Upper lobe of left lung (tissue), 6 donors: ENCODE measurements at regions not wholly inside any gene's neighbourhood (a gene's known extent, or its start where the extent isn't known, plus 50 kb on each side); places are given as distances from the start of the nearest gene placed in this dataset.

ENCODE experiments used
- ATAC-seq, 2 donors: fragments of 200-7000 bp; cut with Tn5 transposase; one replicate each; pipeline ENCODE4 v1.9.1; 2022; ENCODE audit warnings: mild to moderate bottlenecking in 2 of 2, moderate library complexity in 2 of 2; ENCODE audit not compliant: low FRiP score in 2 of 2
- DNase-seq, 2 donors: peaks; one replicate each; pipeline ENCODE4 v3.0.0-alpha.2; 2019 to 2020
- H3K27ac ChIP-seq, 4 donors: fragments of 200-600 bp; sonication (generic); one replicate each; pipeline ENCODE4 v1.5.1; 2016 to 2019
- H3K27me3 ChIP-seq, 4 donors: fragments of 200-600 bp; sonication (generic); one replicate each; pipeline ENCODE4 v1.5.1; 2017 to 2019
- H3K36me3 ChIP-seq, 4 donors: fragments of 200-600 bp; sonication (generic); one replicate each; pipeline ENCODE4 v1.5.1; 2016 to 2019
- H3K4me1 ChIP-seq, 4 donors: fragments of 200-600 bp; sonication (generic); one replicate each; pipeline ENCODE4 v1.5.1; 2018 to 2019
- H3K4me3 ChIP-seq, 4 donors: fragments of 200-600 bp; sonication (generic); one replicate each; pipeline ENCODE4 v1.5.1; 2017 to 2019; ENCODE audit warnings: mild to moderate bottlenecking in 2 of 4, moderate library complexity in 1 of 4
- H3K9me3 ChIP-seq, 4 donors: fragments of 200-600 bp; sonication (generic); one replicate each; pipeline ENCODE4 v1.5.1; 2018 to 2019
- EP300 ChIP-seq, 4 donors: sonication (generic); formaldehyde crosslinking; IDR thresholded peaks; one replicate each; pipeline ENCODE4 v1.5.1; 2017; ENCODE audit warnings: antibody characterized with exemption in 4 of 4, control low read depth in 2 of 4
- POLR2A ChIP-seq, 4 donors: fragments of 450-650 bp; IDR thresholded peaks; one replicate each; pipeline ENCODE4 v1.5.1; 2016 to 2017; ENCODE audit warnings: antibody characterized with exemption in 4 of 4, mild to moderate bottlenecking in 2 of 4
- POLR2AphosphoS5 ChIP-seq, 2 donors: sonication (generic); formaldehyde crosslinking; IDR thresholded peaks; one replicate each; pipeline ENCODE4 v1.5.1; 2017; ENCODE audit warnings: antibody characterized with exemption in 2 of 2
- WGBS, 2 donors: methylation state at CpG; one replicate each; pipeline ENCODE4 v1.1.5; 2017 to 2018; 5-methylcytosine and 5-hydroxymethylcytosine counted together
- TF ChIP-seq, protein P1 (sequence below), 6 experiments: fragments of 450-650 bp in 4 of 6; fragments of 200-600 bp in 2 of 6; sonication (generic) in 2 of 6; IDR thresholded peaks; one replicate each; pipeline ENCODE4 v1.5.1; 2016 to 2019; ENCODE audit warnings: antibody characterized with exemption in 6 of 6
- donor health status: DM: no; HTN: no; CAD: no; lungs with moderate emphysema.
- donor health status: DM: no; HTN: yes; CAD: no; lungs with severe emphysema.

DNA sequence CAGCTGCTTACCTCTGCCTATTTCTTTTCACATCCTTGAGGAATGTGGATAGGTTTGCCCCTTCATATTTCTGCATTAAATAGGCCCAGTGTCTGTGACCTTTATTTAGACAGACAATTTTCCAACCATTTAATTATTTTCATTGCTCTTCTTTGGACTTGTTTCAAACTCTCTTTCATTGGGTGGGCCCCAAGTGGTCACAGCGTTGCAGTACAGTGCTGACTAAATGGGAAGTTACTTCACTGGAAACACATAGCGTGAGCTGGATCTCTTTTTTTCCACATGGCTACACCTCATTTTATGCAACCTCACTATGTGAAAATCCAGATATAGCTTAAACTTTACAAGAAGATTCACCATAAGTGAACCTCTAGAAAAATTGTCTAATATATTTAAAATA is 438.9 kb downstream of the ADAMTS20 start:
- no peak overlapping the region for H3K27ac ChIP-seq
- no peak overlapping the region for H3K4me3 ChIP-seq
- 71 to 75% methylated on average over 2 of the region's 2 CpGs for WGBS, 2 donors
- H3K36me3 ChIP-seq = no peaks in the 10 kb centered on the region
- H3K4me1 ChIP-seq = no peaks in the 10 kb centered on the region
- peak in 1 of 2 donors; percentile 76 for ATAC-seq
- H3K9me3 ChIP-seq = no peaks in the 10 kb centered on the region
- H3K27me3 ChIP-seq = no peaks in the 10 kb centered on the region
- TF ChIP-seq POLR2A (IDR thresholded peaks at IDR 0.05) (no peak), EP300 (IDR thresholded peaks at IDR 0.05) (no peak), POLR2AphosphoS5 (IDR thresholded peaks at IDR 0.05) (no peak)
- TF ChIP-seq, protein P1, sequence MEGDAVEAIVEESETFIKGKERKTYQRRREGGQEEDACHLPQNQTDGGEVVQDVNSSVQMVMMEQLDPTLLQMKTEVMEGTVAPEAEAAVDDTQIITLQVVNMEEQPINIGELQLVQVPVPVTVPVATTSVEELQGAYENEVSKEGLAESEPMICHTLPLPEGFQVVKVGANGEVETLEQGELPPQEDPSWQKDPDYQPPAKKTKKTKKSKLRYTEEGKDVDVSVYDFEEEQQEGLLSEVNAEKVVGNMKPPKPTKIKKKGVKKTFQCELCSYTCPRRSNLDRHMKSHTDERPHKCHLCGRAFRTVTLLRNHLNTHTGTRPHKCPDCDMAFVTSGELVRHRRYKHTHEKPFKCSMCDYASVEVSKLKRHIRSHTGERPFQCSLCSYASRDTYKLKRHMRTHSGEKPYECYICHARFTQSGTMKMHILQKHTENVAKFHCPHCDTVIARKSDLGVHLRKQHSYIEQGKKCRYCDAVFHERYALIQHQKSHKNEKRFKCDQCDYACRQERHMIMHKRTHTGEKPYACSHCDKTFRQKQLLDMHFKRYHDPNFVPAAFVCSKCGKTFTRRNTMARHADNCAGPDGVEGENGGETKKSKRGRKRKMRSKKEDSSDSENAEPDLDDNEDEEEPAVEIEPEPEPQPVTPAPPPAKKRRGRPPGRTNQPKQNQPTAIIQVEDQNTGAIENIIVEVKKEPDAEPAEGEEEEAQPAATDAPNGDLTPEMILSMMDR (IDR thresholded peaks at IDR 0.05) = no peak
- DNase-seq = no peak

DNA sequence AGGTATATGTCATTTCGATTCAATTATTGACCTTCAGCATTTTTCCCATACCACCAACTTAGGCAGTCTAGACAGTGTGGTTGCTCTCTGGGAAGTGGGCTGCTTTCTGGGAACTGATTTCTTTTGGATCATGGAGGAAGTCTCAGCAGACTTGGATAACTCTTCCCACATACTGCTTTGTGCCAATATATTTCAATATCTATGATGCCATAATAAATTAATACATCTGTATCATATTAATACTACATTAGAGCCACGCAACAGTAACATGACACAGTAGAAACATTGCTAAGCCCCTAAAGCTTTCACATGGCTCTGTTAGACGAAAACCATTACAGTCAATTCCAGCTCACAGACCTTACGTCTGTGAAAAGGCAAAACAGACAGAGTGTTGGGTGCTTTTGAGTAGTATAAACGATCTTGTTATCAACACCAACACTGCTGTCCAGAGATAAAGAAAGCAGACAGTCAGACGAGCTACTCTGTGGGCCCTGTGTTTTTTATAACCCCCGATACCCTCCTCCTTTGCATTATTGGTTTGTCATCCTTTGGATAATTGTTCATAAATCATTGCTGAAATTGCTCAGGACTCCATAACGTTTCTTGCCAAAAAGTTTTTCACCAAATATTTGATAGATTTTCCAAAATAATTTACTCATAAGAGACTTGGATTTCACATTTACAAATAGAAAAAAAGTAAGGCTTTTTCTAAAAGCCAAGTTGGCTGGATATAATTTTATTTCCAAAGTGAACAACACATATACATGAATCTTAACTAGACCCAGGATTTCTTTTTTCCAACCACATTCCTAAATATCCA is 439.7 kb downstream of the ADAMTS20 start:
- Histone ChIP-seq H3K36me3 (no peaks in the 10 kb centered on the region), H3K9me3 (no peaks in the 10 kb centered on the region), H3K27ac (no peak overlapping the region), H3K4me1 (no peaks in the 10 kb centered on the region), H3K27me3 (no peaks in the 10 kb centered on the region), H3K4me3 (no peak overlapping the region)
- DNase-seq (no peak), ATAC-seq (peak in 1 of 2 donors; percentile 87)
- WGBS, 2 donors = 57 to 64% methylated on average over 8 of the region's 8 CpGs
- TF ChIP-seq EP300 (IDR thresholded peaks at IDR 0.05) (no peak), POLR2AphosphoS5 (IDR thresholded peaks at IDR 0.05) (no peak), POLR2A (IDR thresholded peaks at IDR 0.05) (no peak)
- TF ChIP-seq, protein P1 (IDR thresholded peaks at IDR 0.05) = no peak

DNA sequence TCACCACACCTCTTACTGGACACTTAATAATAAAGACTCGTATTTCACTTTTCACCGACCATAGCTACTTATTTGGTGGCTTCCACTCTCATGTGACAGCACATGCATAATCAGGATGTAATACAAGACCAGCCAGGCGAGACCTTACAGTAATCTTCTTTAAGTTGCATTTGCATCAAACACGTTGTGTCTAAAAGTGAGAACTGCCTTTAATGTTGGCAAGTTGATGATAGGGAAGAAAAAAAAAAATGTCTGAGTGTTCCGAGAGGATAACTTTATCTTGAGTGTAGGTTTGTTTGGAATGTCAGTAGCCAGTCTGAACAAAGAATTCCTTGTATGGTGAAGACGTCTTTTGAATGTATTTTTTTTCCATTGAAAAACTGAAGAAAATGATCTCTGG is 440.4 kb downstream of the ADAMTS20 start:
- no peak overlapping the region for H3K4me3 ChIP-seq
- no peaks in the 10 kb centered on the region for H3K36me3 ChIP-seq
- H3K27ac ChIP-seq = no peak overlapping the region
- H3K9me3 ChIP-seq = no peaks in the 10 kb centered on the region
- ATAC-seq (no peak), DNase-seq (no peak)
- H3K27me3 ChIP-seq = no peaks in the 10 kb centered on the region
- 67 to 80% methylated on average over 6 of the region's 6 CpGs for WGBS, 2 donors
- TF ChIP-seq POLR2A (IDR thresholded peaks at IDR 0.05) = no peak
- TF ChIP-seq, protein P1 (IDR thresholded peaks at IDR 0.05) = no peak
- no peak for TF ChIP-seq EP300 (IDR thresholded peaks at IDR 0.05)
- TF ChIP-seq POLR2AphosphoS5 (IDR thresholded peaks at IDR 0.05) = no peak
- H3K4me1 ChIP-seq = no peaks in the 10 kb centered on the region

DNA sequence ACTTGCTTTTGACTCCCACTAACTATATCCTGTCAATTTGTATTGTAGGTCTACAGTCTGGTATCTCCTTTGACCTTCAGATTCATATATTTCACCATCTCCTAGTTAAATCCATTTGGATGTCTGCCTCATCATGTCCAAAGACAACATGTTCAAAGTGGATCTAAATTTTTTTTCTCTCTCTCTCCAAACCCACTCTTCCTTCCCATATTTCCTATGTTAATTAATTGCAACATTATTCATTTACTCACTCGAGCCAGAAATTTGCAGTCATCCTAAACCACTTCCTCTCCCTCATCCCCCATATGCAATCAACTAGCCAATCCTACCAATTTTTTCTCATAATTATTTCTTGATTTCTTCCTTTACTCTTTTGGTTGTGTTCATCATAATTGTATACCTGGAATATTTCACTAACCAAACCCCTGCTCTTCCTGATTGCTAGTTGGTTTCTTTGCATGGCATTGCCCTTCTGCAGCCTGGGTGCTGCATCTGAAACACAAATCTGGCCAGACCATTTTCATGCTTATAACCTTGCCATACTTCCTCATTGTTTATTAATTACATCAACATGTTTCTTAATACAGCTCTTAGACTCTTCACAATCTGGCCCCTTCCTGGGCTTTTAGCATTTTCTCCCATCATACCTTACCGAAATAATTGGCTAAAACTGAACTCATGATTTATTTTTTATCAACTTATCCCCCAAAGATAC is 442.2 kb downstream of the ADAMTS20 start:
- H3K27me3 ChIP-seq = no peaks in the 10 kb centered on the region
- 70 to 77% methylated on average over 2 of the region's 2 CpGs for whole genome bisulfite sequencing, 2 donors
- H3K4me1 ChIP-seq = no peaks in the 10 kb centered on the region
- no peaks in the 10 kb centered on the region for H3K36me3 ChIP-seq
- ATAC-seq (no peak), DNase-seq (no peak)
- no peaks in the 10 kb centered on the region for H3K9me3 ChIP-seq
- H3K4me3 ChIP-seq = no peak overlapping the region
- no peak for TF ChIP-seq POLR2A (IDR thresholded peaks at IDR 0.05)
- TF ChIP-seq, protein P1 (IDR thresholded peaks at IDR 0.05) = no peak
- TF ChIP-seq EP300 (IDR thresholded peaks at IDR 0.05) = no peak
- TF ChIP-seq POLR2AphosphoS5 (IDR thresholded peaks at IDR 0.05) = no peak
- no peak overlapping the region for H3K27ac ChIP-seq
